ENCODE measurements at regions not wholly inside any gene's neighbourhood (a gene's known extent, or its start where the extent isn't known, plus 50 kb on each side); places are given as distances from the start of the nearest gene placed in this dataset.
"Not testable (repeated sequence)": the region's sequence is repeated elsewhere in the genome, so short reads cannot be mapped to it uniquely, and the experiment has no call there.

- DNase-seq (ENCODE audit: low spot score) = no peak
These were observed 176.1 kb downstream of the ISL1 start for GRCh38 chr5:51559339-51559738.

- peak; percentile 6 for DNase-seq (ENCODE audit: low spot score)
These were observed 176.8 kb downstream of the ISL1 start for GRCh38 chr5:51559921-51560658.

- DNase-seq (ENCODE audit: low spot score) = peak; percentile 22
These were observed 183.7 kb downstream of the ISL1 start for GRCh38 chr5:51566953-51567352.

GRCh38 chr5:51567636-51568035 is 184.4 kb downstream of the ISL1 start:
- DNase-seq (ENCODE audit: low spot score) = peak; percentile 61

GRCh38 chr5:51573835-51574234 is 190.6 kb downstream of the ISL1 start:
- DNase-seq (ENCODE audit: low spot score) = no peak

GRCh38 chr5:51582871-51583394 is 199.7 kb downstream of the ISL1 start:
- DNase-seq (ENCODE audit: low spot score) = no peak

- DNase-seq (ENCODE audit: low spot score) = no peak
These were observed 214.8 kb downstream of the ISL1 start for GRCh38 chr5:51598026-51598425.

- no peak for DNase-seq (ENCODE audit: low spot score)
These were observed 216.3 kb downstream of the ISL1 start for GRCh38 chr5:51599587-51599986.

GRCh38 chr5:51604324-51604723 is 221.1 kb downstream of the ISL1 start:
- no peak for DNase-seq (ENCODE audit: low spot score)

- no peak for DNase-seq (ENCODE audit: low spot score)
These were observed 223.7 kb downstream of the ISL1 start for GRCh38 chr5:51606921-51607320.

GRCh38 chr5:51618234-51618633 is 235.0 kb downstream of the ISL1 start:
- DNase-seq (ENCODE audit: low spot score) = no peak

GRCh38 chr5:51621156-51621555 is 237.9 kb downstream of the ISL1 start:
- no peak for DNase-seq (ENCODE audit: low spot score)

- DNase-seq (ENCODE audit: low spot score) = no peak
These were observed 239.0 kb downstream of the ISL1 start for GRCh38 chr5:51622161-51622790.

GRCh38 chr5:51625224-51625968 is 242.1 kb downstream of the ISL1 start:
- no peak for DNase-seq (ENCODE audit: low spot score)

- DNase-seq (ENCODE audit: low spot score) = no peak
These were observed 248.8 kb downstream of the ISL1 start for GRCh38 chr5:51632027-51632426.

- peak; percentile 19 for DNase-seq (ENCODE audit: low spot score)
These were observed 249.5 kb downstream of the ISL1 start for GRCh38 chr5:51632793-51633192.

GRCh38 chr5:51636973-51637372 is 253.7 kb downstream of the ISL1 start:
- not testable (repeated sequence) for DNase-seq (ENCODE audit: low spot score)

- DNase-seq (ENCODE audit: low spot score) = no peak
These were observed 261.7 kb downstream of the ISL1 start for GRCh38 chr5:51644976-51645375.

GRCh38 chr5:51646482-51646881 is 263.2 kb downstream of the ISL1 start:
- no peak for DNase-seq (ENCODE audit: low spot score)

- no peak for DNase-seq (ENCODE audit: low spot score)
These were observed 267.6 kb downstream of the ISL1 start for GRCh38 chr5:51650824-51651223.

- DNase-seq (ENCODE audit: low spot score) = peak; percentile 14
These were observed 268.2 kb downstream of the ISL1 start for GRCh38 chr5:51651476-51651875.

- peak; percentile 38 for DNase-seq (ENCODE audit: low spot score)
These were observed 268.6 kb downstream of the ISL1 start for GRCh38 chr5:51651889-51652288.
